Right lobe of liver (tissue), 4 donors: ENCODE measurements at regions not wholly inside any gene's neighbourhood (a gene's known extent, or its start where the extent isn't known, plus 50 kb on each side); places are given as distances from the start of the nearest gene placed in this dataset.

Experiments
- POLR2A ChIP-seq: fragments of 450-650 bp; IDR thresholded peaks from one replicate; pipeline ENCODE4 v1.6.1; 2017; ENCODE audit warnings: antibody characterized with exemption, mild to moderate bottlenecking
- TF ChIP-seq, protein P1 (sequence below), 4 donors: fragments of 200-600 bp in 3 of 4; fragments of 450-650 bp in 1 of 4; IDR thresholded peaks; one replicate each; pipeline versions ENCODE4 v1.5.1 to v1.8.0; 2016 to 2022; ENCODE audit warnings: antibody characterized with exemption in 4 of 4, mild to moderate bottlenecking in 2 of 4
- donor health status: DM: no; HTN: no; CAD: no.
- donor health status: DM: no; HTN: no; CAD: no.
- donor health status: DM: no; HTN: yes; CAD: no.

- TF ChIP-seq, protein P1, sequence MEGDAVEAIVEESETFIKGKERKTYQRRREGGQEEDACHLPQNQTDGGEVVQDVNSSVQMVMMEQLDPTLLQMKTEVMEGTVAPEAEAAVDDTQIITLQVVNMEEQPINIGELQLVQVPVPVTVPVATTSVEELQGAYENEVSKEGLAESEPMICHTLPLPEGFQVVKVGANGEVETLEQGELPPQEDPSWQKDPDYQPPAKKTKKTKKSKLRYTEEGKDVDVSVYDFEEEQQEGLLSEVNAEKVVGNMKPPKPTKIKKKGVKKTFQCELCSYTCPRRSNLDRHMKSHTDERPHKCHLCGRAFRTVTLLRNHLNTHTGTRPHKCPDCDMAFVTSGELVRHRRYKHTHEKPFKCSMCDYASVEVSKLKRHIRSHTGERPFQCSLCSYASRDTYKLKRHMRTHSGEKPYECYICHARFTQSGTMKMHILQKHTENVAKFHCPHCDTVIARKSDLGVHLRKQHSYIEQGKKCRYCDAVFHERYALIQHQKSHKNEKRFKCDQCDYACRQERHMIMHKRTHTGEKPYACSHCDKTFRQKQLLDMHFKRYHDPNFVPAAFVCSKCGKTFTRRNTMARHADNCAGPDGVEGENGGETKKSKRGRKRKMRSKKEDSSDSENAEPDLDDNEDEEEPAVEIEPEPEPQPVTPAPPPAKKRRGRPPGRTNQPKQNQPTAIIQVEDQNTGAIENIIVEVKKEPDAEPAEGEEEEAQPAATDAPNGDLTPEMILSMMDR (IDR thresholded peaks at IDR 0.05) = no peak
- no peak for TF ChIP-seq POLR2A
Observed at GRCh38 chr3:189455009-189455408, 176.2 kb upstream of the TP63 start.
